LNCAP (cell line): ENCODE measurements at regions not wholly inside any gene's neighbourhood (a gene's known extent, or its start where the extent isn't known, plus 50 kb on each side); places are given as distances from the start of the nearest gene placed in this dataset.

Experiments used
- TF ChIP-seq, protein P1 (sequence below): fragments of 450-650 bp; IDR thresholded peaks from 2 replicates; pipeline ENCODE4 v1.5.1; 2017; ENCODE audit warnings: mild to moderate bottlenecking

DNA sequence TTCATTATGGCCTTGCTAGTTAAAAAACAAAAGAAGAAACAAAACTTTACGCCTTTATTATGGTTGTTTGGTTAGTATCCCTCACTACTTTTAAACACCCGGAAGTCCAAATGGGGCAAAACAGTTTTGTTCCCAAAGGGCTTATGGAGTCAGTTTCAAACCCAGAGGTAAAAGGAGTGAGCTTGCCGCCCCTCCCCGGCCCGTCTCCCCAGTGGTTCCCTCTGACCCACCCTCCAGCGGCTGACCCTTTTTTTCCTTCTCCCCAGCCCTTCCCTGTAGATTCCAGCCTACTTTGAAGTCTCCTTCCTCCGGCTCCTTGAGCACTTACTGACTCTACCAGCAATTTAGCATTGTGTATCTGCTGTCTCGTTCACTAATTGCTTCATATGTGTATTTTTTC lies 209.2 kb downstream of the ICOS start:
- TF ChIP-seq, protein P1, sequence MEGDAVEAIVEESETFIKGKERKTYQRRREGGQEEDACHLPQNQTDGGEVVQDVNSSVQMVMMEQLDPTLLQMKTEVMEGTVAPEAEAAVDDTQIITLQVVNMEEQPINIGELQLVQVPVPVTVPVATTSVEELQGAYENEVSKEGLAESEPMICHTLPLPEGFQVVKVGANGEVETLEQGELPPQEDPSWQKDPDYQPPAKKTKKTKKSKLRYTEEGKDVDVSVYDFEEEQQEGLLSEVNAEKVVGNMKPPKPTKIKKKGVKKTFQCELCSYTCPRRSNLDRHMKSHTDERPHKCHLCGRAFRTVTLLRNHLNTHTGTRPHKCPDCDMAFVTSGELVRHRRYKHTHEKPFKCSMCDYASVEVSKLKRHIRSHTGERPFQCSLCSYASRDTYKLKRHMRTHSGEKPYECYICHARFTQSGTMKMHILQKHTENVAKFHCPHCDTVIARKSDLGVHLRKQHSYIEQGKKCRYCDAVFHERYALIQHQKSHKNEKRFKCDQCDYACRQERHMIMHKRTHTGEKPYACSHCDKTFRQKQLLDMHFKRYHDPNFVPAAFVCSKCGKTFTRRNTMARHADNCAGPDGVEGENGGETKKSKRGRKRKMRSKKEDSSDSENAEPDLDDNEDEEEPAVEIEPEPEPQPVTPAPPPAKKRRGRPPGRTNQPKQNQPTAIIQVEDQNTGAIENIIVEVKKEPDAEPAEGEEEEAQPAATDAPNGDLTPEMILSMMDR, result no peak

DNA sequence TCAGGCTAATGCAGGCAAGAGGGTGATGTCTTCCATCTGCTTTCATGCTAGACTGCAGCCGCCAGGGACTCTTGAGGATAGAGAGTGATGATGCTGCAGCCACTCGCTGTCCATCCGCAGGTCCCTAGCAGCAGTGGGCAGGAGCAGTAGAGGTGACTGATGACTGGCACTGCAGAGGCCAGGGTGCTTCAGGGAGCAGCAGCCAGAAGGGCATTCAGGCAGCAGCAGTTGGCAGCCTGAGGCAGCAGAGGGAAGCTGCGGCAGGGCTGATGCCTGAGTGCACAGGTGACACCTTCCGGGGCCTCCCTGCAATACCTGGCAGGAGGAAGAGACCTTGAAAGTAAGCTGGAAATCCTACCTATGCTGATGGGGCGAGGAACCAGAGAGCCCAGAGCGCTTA lies 214.2 kb downstream of the ICOS start:
- TF ChIP-seq, protein P1, result no peak

DNA sequence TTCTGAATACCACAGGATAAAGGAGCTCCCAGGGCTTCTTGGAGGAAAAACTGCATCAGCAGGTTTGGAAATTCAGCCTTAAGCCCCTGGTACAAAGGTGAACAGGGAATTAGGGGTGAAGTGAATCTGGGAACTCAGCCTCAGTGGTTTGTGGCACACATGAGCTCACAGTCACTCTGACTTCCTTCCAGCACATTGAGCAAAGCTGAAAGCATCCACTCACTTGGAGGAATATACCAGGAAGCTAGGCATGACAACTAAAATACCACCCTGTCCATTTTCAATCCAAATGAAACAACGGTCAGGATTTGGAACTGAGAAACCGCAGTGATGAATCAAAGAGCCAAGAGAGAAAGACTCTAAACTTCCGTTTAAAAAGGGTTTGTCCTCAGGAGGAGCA lies 216.1 kb downstream of the ICOS start:
- TF ChIP-seq, protein P1, result no peak

DNA sequence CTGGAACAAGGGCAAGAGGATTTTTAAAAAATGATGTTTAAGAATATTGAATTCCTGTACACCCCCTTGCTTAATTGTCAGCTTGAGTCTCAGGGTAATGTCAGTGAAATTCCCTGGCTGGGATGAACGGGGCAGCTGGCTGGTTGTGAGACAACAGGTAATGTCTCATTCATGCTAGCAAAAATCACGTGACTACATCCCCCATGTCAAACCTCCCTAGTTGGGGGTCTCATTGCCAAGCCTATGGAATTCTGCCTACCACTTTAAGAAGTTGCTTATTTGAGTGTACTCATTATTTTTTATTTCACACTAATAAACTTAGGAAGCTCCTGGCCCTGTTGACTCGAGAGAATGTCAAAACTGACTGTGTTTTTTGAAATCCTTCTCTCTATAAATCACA lies 218.3 kb downstream of the ICOS start:
- TF ChIP-seq, protein P1, result no peak

DNA sequence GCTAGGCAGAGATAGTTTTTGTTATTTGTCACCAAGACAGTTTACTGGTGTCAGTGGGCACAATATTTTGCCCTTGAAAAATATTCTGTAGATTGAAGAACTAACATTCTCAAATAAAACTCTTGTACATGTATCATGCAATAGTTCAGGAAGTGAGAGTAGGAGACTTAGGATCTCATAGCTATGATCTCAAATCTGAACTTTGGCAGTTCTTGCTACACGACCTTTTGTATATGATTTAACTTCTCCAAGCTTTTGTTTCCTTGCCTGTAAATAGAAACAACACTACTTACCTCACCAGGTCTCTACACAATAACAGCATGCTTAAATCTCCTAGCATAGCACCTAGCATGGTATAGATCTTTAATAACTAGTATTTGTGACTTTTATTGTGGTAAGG lies 219.9 kb downstream of the ICOS start:
- TF ChIP-seq, protein P1, result no peak

DNA sequence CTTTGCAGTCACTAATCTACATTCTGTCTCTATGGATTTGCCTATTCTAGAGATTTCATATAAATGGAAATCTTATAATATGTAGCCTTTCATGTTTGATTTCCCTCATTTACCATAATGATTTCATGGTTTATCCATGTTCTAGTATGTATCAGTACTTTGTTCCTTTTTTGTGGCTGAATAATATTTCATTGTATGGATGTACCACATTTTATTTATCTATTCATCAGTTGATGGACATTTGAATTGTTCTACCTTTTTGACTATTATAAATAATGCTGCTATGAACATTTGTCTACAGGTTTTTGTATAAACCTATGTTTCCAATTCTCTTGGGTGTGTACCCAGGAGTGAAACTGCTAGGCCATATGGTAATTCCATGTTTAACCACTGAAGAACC lies 221.1 kb downstream of the ICOS start:
- TF ChIP-seq, protein P1, result no peak

DNA sequence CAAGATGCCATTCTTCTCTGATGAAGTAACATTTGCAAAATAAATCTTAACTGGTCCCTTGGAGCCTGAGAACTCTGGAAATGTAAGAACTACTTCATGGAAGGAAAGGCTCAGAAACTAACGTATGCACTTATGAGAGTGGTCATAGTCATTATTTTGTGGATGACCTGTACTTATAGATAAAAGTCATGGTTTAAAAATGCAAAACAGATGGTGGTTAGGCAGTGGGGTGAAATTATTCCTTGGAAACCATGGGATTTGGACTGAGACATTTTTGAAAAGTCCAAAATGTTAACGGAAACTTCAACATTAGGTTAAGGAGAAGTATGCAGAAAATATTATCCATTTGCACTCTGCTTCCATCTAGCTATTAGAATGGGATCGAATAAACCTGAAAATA lies 223.0 kb downstream of the ICOS start:
- TF ChIP-seq, protein P1, result no peak

DNA sequence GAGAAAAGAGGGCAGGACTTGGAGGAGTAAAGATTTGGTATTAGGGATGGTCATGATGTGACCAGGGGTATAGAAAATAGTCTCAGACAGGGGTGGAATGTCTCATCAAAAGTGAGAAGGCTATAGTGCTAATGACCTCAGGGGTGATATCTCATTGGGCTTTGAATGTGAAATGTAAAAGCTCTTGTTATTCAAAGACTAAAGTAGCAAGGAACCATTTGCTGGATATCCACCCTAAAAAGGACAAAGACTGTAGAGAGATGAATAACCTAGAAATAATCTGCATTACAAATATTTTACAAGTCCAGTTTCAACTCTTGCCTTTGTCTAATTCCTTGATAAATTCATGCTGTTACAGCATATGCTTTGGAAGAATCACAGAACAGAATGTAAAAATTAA lies 224.4 kb downstream of the ICOS start:
- TF ChIP-seq, protein P1, result no peak
